ENCODE measurements at regions not wholly inside any gene's neighbourhood (a gene's known extent, or its start where the extent isn't known, plus 50 kb on each side); places are given as distances from the start of the nearest gene placed in this dataset.
A peak's percentile ranks its signal among the peaks of the same experiment; 100 is the strongest.

DNA sequence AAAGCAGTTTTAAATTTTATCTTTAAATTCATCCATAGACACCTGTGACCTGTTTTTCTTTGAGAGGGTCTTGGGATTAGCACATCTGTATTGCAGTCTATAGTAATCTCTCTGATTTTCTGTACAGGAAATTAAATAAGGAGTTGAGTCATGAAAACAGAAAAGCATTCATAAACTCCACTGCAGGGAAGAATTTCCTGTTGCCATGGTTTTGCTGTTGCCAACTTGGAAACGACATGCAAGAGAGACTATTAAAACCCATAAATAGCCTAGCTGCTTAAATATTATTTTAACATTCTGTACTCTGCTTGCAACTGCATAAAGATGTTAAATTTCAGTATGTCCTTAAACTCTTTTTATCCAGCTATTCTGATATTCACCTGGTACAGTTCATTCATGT is 281.0 kb upstream of the RGS6 start:
- Mint-ChIP-seq H3K36me3 (ENCODE audit: low read depth) (peaks cover 78% of the 10 kb centered on the region), H3K27ac (peak overlapping the region; percentile 90), H3K9me3 (peaks cover 20% of the 10 kb centered on the region), H3K27me3 (ENCODE audit: insufficient read depth) (no peaks in the 10 kb centered on the region), H3K4me3 (peak overlapping the region; percentile 74), H3K4me1 (ENCODE audit: low read depth) (peaks cover 71% of the 10 kb centered on the region)
- DNase-seq: peak; percentile 91
- TF ChIP-seq, protein P1, sequence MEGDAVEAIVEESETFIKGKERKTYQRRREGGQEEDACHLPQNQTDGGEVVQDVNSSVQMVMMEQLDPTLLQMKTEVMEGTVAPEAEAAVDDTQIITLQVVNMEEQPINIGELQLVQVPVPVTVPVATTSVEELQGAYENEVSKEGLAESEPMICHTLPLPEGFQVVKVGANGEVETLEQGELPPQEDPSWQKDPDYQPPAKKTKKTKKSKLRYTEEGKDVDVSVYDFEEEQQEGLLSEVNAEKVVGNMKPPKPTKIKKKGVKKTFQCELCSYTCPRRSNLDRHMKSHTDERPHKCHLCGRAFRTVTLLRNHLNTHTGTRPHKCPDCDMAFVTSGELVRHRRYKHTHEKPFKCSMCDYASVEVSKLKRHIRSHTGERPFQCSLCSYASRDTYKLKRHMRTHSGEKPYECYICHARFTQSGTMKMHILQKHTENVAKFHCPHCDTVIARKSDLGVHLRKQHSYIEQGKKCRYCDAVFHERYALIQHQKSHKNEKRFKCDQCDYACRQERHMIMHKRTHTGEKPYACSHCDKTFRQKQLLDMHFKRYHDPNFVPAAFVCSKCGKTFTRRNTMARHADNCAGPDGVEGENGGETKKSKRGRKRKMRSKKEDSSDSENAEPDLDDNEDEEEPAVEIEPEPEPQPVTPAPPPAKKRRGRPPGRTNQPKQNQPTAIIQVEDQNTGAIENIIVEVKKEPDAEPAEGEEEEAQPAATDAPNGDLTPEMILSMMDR (IDR thresholded peaks at IDR 0.05): no peak

DNA sequence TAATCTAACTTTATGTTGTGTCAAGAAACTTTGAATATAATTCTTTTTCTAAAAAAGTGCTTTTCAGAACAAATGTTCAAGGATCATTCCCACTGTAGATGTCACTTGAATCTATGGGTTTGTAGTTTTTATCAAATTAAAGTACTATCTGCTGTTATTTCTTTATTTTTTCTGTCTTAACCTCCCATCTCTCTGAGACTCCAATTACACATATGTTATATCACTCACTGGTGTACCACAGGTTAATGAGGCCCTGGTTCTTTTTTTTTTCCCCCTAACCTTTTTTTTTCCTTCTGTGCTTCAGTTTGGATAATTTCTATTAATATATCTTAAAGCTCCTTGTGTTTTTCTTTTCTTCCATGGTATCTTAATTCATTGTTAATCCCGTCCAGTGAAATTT is 279.9 kb upstream of the RGS6 start:
- Mint-ChIP-seq H3K36me3 (ENCODE audit: low read depth) (peaks cover 69% of the 10 kb centered on the region), H3K27me3 (ENCODE audit: insufficient read depth) (no peaks in the 10 kb centered on the region), H3K9me3 (peaks cover 20% of the 10 kb centered on the region), H3K4me1 (ENCODE audit: low read depth) (peaks cover 66% of the 10 kb centered on the region), H3K27ac (peak overlapping the region; percentile 90), H3K4me3 (peak overlapping the region; percentile 56)
- DNase-seq: no peak
- TF ChIP-seq, protein P1 (IDR thresholded peaks at IDR 0.05): no peak

DNA sequence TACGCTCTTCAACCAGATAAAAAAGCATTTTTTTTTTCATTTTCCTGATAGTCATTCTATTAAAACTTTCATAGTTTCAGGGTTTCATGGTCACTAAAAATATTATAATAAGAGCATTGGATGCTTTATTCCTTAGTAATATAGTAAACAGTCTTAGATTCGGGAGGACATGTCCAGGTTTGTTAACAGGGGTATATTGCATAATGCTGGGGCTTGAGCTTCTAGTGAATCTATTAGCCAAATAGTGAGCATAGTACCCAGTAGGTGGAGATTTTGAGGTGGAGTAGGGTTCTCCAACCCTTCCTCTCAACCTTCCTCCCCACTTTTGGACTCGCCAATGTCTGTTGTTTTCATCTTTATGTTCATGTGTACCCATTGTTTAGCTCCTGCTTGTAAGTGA is 277.4 kb upstream of the RGS6 start:
- Mint-ChIP-seq H3K36me3 (ENCODE audit: low read depth) (peaks cover 60% of the 10 kb centered on the region), H3K27me3 (ENCODE audit: insufficient read depth) (no peaks in the 10 kb centered on the region), H3K9me3 (peaks cover 20% of the 10 kb centered on the region), H3K4me1 (ENCODE audit: low read depth) (peaks cover 67% of the 10 kb centered on the region), H3K4me3 (no peak overlapping the region), H3K27ac (no peak overlapping the region)
- DNase-seq: no peak
- TF ChIP-seq, protein P1 (IDR thresholded peaks at IDR 0.05): no peak

DNA sequence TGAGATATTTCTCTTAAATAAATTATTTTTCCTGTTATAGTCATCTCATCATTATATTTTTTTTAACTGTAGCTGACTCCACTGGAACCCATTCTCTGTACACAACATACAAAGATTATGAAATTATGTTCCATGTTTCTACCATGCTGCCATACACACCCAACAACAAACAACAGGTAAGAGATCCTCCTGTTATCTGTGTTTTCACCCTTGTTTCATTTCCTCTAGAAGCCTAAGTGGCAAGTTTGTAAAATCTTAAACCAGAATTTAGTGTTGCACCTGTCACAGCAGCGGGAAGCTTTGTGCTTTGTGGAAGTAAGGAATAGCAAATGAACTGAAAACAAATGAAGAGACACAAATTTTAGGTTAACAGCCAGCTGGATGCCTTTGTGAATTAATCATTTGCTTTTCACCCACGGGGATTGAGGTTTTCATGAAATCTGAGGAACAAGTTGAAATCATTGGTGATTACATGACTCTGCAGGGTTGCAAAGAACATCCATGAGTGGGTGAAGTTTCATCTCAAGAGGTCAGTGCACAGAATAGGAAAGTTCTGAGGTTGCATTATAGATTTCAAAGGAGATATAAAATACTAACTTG is 273.9 kb upstream of the RGS6 start:
- peaks cover under 1% of the 10 kb centered on the region; the same call in 1 of the 2 replicates for H3K9me3 Mint-ChIP-seq
- peaks cover 55% of the 10 kb centered on the region for H3K36me3 Mint-ChIP-seq (ENCODE audit: low read depth)
- TF ChIP-seq, protein P1 (IDR thresholded peaks at IDR 0.05): no peak
- no peaks in the 10 kb centered on the region for H3K27me3 Mint-ChIP-seq (ENCODE audit: insufficient read depth)
- no peak overlapping the region for H3K4me3 Mint-ChIP-seq
- no peak for DNase-seq
- peak overlapping the region; percentile 58 for H3K27ac Mint-ChIP-seq
- peaks cover 44% of the 10 kb centered on the region for H3K4me1 Mint-ChIP-seq (ENCODE audit: low read depth)

DNA sequence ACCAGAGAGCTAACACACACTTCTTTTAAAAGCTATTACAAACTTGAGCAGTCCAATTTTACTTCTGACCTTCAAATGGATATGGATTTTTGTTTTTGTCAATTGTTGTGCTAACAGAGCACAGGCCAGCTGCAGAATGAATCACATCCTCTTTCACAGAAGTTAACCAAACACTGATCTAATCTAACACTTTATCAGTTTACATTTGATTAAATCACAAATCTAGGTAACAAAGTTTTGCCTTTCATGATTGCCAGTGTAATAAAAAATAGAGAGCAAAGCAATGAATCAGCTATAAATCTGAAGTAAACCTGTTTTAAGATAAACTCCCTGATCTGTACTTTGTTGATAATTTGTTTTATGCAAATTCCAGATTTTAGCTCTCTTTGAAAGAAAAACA is 273.1 kb upstream of the RGS6 start:
- peak overlapping the region; percentile 32; the same call in 1 of the 2 replicates for H3K27ac Mint-ChIP-seq
- TF ChIP-seq, protein P1 (IDR thresholded peaks at IDR 0.05): no peak
- peaks cover 53% of the 10 kb centered on the region for H3K36me3 Mint-ChIP-seq (ENCODE audit: low read depth)
- H3K4me3 Mint-ChIP-seq: no peak overlapping the region; the same call in 1 of the 2 replicates
- no peak for DNase-seq
- H3K9me3 Mint-ChIP-seq: no peaks in the 10 kb centered on the region
- H3K4me1 Mint-ChIP-seq (ENCODE audit: low read depth): peaks cover 52% of the 10 kb centered on the region
- H3K27me3 Mint-ChIP-seq (ENCODE audit: insufficient read depth): no peaks in the 10 kb centered on the region
